Left renal pelvis (tissue), 4 donors: ENCODE measurements at regions not wholly inside any gene's neighbourhood (a gene's known extent, or its start where the extent isn't known, plus 50 kb on each side); places are given as distances from the start of the nearest gene placed in this dataset.
"Not testable (repeated sequence)": the region's sequence is repeated elsewhere in the genome, so short reads cannot be mapped to it uniquely, and the experiment has no call there.

Source experiments
- DNase-seq, 4 donors: peaks; one replicate each; pipeline ENCODE4 v3.0.0-alpha.2; 2013; ENCODE audit warnings: low read depth in 4 of 4, low spot score in 3 of 4

- no peak for DNase-seq
Observed at GRCh38 chr7:153402721-153403541, 643.4 kb downstream of the ACTR3B start.

- no peak for DNase-seq
Observed at GRCh38 chr7:153404124-153404523, 644.6 kb downstream of the ACTR3B start.

- DNase-seq: no peak
Observed at GRCh38 chr7:153404781-153405279, 645.3 kb downstream of the ACTR3B start.

- no peak for DNase-seq
Observed at GRCh38 chr7:153405704-153406485, 646.3 kb upstream of the DPP6 start.

- no peak for DNase-seq
Observed at GRCh38 chr7:153406486-153406872, 645.7 kb upstream of the DPP6 start.

GRCh38 chr7:153407291-153408046 is 644.7 kb upstream of the DPP6 start:
- DNase-seq: no peak

GRCh38 chr7:153408360-153409335 is 643.5 kb upstream of the DPP6 start:
- no peak for DNase-seq

GRCh38 chr7:153409567-153410342 is 642.4 kb upstream of the DPP6 start:
- DNase-seq: not testable (repeated sequence)

- DNase-seq: not testable (repeated sequence)
Observed at GRCh38 chr7:153410997-153411642, 641.1 kb upstream of the DPP6 start.

- DNase-seq: not testable (repeated sequence)
Observed at GRCh38 chr7:153412114-153412823, 639.9 kb upstream of the DPP6 start.

GRCh38 chr7:153412824-153413198 is 639.4 kb upstream of the DPP6 start:
- DNase-seq: not testable (repeated sequence)

- no peak for DNase-seq
Observed at GRCh38 chr7:153413199-153413539, 639.0 kb upstream of the DPP6 start.

- DNase-seq: no peak
Observed at GRCh38 chr7:153413540-153414287, 638.5 kb upstream of the DPP6 start.

- no peak for DNase-seq
Observed at GRCh38 chr7:153414288-153414629, 637.9 kb upstream of the DPP6 start.

- DNase-seq: no peak
Observed at GRCh38 chr7:153415632-153416031, 636.6 kb upstream of the DPP6 start.

- DNase-seq: no peak
Observed at GRCh38 chr7:153422291-153423209, 629.6 kb upstream of the DPP6 start.
